ENCODE measurements at regions not wholly inside any gene's neighbourhood (a gene's known extent, or its start where the extent isn't known, plus 50 kb on each side); places are given as distances from the start of the nearest gene placed in this dataset.

GRCh38 chr1:8090241-8090702 lies 64.2 kb upstream of the ERRFI1 start (continued):
- TF ChIP-seq SUZ12 (IDR thresholded peaks at IDR 0.05; ENCODE audit: low read length), result no peak
- no peak for TF ChIP-seq RBBP5 (IDR thresholded peaks at IDR 0.05; ENCODE audit: borderline replicate concordance, low read depth, low read length)
- TF ChIP-seq CHD1 (IDR thresholded peaks at IDR 0.05; ENCODE audit: low read depth, low read length), result no peak
- TF ChIP-seq NANOG (IDR thresholded peaks at IDR 0.05; ENCODE audit: insufficient read depth, low read depth, low read length, poor library complexity, severe bottlenecking), result no peak
- no peak for TF ChIP-seq CTBP2 (IDR thresholded peaks at IDR 0.05; ENCODE audit: borderline replicate concordance, insufficient read depth, insufficient read length, low read length)

Data from H1 (cell line).